ENCODE measurements at regions not wholly inside any gene's neighbourhood (a gene's known extent, or its start where the extent isn't known, plus 50 kb on each side); places are given as distances from the start of the nearest gene placed in this dataset.

DNA sequence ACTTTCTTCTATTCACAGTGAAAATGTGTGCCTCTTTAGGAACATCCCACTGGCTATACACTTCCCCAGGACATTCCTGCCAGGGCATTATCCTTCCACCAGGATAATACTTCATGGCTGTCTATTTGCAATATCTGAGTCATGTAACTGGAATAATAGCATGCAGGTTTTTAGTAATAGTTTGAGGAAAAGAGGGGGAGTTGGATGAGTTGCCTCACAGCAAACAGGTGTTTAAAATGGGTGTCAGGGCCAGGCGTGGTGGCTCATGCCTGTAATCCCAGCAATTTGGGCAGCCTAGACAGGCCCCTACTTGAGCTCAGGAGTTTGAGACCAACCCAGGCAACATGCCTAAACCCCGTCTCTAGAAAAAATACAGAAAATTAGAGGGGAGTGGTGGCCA lies 585.9 kb downstream of the DIPK2A start:
- Histone ChIP-seq H3K9me3 (ENCODE audit: control insufficient read depth in 4 of 4, low read length in 3 of 4) (no peaks in the 10 kb centered on the region), H3K9ac (ENCODE audit: low read depth in 1 of 2, low read length in 2 of 2) (no peak overlapping the region), H3K36me3 (ENCODE audit: control insufficient read depth in 4 of 4, insufficient read depth in 3 of 4, low read depth in 1 of 4, low read length in 3 of 4) (no peaks in the 10 kb centered on the region), H3K4me1 (ENCODE audit: control insufficient read depth in 4 of 4, insufficient read depth in 4 of 4, low read length in 3 of 4) (no peaks in the 10 kb centered on the region), H3K27me3 (ENCODE audit: control insufficient read depth in 4 of 4, insufficient read depth in 4 of 4, low read length in 3 of 4) (no peaks in the 10 kb centered on the region), H3K4me3 (ENCODE audit: low read depth in 1 of 3, low read length in 3 of 3) (no peak overlapping the region), H3K27ac (ENCODE audit: low read depth in 1 of 2, low read length in 2 of 2) (no peak overlapping the region)
- no peak for DNase-seq (ENCODE audit: low spot score)
- no peak for TF ChIP-seq REST (IDR thresholded peaks at IDR 0.05)
- TF ChIP-seq, protein P1, sequence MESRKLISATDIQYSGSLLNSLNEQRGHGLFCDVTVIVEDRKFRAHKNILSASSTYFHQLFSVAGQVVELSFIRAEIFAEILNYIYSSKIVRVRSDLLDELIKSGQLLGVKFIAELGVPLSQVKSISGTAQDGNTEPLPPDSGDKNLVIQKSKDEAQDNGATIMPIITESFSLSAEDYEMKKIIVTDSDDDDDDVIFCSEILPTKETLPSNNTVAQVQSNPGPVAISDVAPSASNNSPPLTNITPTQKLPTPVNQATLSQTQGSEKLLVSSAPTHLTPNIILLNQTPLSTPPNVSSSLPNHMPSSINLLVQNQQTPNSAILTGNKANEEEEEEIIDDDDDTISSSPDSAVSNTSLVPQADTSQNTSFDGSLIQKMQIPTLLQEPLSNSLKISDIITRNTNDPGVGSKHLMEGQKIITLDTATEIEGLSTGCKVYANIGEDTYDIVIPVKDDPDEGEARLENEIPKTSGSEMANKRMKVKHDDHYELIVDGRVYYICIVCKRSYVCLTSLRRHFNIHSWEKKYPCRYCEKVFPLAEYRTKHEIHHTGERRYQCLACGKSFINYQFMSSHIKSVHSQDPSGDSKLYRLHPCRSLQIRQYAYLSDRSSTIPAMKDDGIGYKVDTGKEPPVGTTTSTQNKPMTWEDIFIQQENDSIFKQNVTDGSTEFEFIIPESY (IDR thresholded peaks at IDR 0.05), result no peak
- TF ChIP-seq EGR1 (IDR thresholded peaks at IDR 0.05; ENCODE audit: low read depth in 2 of 2), result no peak
- no peak for TF ChIP-seq SP1 (IDR thresholded peaks at IDR 0.05)
- TF ChIP-seq, protein P2, sequence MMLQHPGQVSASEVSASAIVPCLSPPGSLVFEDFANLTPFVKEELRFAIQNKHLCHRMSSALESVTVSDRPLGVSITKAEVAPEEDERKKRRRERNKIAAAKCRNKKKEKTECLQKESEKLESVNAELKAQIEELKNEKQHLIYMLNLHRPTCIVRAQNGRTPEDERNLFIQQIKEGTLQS (IDR thresholded peaks at IDR 0.05), result no peak
- TF ChIP-seq HNF4G (IDR thresholded peaks at IDR 0.05), result no peak
- TF ChIP-seq FOXA1 (IDR thresholded peaks at IDR 0.05), result no peak
- TF ChIP-seq NR2F2 (IDR thresholded peaks at IDR 0.05), result no peak
- no peak for TF ChIP-seq HNF4A (conservative IDR thresholded peaks at IDR 0.05)
- no peak for TF ChIP-seq RAD21 (IDR thresholded peaks at IDR 0.05)
- TF ChIP-seq JUND (IDR thresholded peaks at IDR 0.05), result no peak
- 96% methylated on average over 2 of the region's 2 CpGs for WGBS

DNA sequence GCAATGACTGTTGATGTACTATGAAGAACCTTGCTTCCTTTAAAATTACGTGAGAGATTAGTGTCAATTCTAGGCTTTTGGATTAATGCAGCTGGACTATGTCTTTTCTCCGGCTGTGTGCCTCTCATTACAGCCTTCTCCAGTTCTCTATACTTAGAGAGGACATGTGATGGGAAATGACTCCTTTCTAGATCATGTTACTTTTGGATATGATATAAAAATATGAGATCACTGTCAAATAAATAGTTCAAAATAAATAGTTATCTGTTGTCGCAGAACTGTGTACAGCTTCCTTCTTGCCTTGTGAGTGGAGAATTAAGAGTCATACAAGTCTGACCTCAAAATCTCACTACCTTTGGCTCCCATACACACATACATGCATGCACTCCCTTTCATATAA lies 592.4 kb downstream of the DIPK2A start:
- Histone ChIP-seq H3K27ac (ENCODE audit: low read depth in 1 of 2, low read length in 2 of 2) (no peak overlapping the region), H3K9ac (ENCODE audit: low read depth in 1 of 2, low read length in 2 of 2) (no peak overlapping the region), H3K27me3 (ENCODE audit: control insufficient read depth in 4 of 4, insufficient read depth in 4 of 4, low read length in 3 of 4) (no peaks in the 10 kb centered on the region), H3K36me3 (ENCODE audit: control insufficient read depth in 4 of 4, insufficient read depth in 3 of 4, low read depth in 1 of 4, low read length in 3 of 4) (no peaks in the 10 kb centered on the region), H3K9me3 (ENCODE audit: control insufficient read depth in 4 of 4, low read length in 3 of 4) (no peaks in the 10 kb centered on the region), H3K4me1 (ENCODE audit: control insufficient read depth in 4 of 4, insufficient read depth in 4 of 4, low read length in 3 of 4) (no peaks in the 10 kb centered on the region), H3K4me3 (ENCODE audit: low read depth in 1 of 3, low read length in 3 of 3) (no peak overlapping the region)
- TF ChIP-seq EGR1 (IDR thresholded peaks at IDR 0.05; ENCODE audit: low read depth in 2 of 2), result no peak
- no peak for TF ChIP-seq HNF4A (conservative IDR thresholded peaks at IDR 0.05)
- TF ChIP-seq, protein P3, sequence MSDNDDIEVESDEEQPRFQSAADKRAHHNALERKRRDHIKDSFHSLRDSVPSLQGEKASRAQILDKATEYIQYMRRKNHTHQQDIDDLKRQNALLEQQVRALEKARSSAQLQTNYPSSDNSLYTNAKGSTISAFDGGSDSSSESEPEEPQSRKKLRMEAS (IDR thresholded peaks at IDR 0.05), result no peak
- no peak for TF ChIP-seq NR2F2 (IDR thresholded peaks at IDR 0.05)
- TF ChIP-seq HNF4G (IDR thresholded peaks at IDR 0.05), result no peak
- no peak for TF ChIP-seq TAF1 (conservative IDR thresholded peaks at IDR 0.05)
- no peak for DNase-seq (ENCODE audit: low spot score)
- 83% methylated on average over 3 of the region's 3 CpGs for WGBS

DNA sequence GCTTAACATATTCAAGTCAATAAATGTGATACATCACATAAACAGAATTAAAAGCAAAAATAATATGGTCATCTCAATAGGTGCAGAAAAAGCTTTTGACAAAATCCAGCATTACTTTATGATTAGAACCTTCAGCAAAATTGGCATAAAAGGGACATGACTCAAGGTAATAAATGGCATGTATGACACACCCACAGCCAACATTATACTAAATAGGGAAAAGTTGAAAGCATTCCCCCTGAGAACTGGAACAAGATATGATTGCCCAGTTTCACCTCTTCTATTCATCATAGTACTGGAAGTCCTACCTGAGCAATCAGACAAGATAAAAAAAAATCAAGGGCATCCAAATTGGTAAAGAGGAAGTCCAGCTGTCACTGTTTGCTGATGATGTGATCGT lies 594.7 kb downstream of the DIPK2A start:
- no peaks in the 10 kb centered on the region for H3K36me3 ChIP-seq (ENCODE audit: control insufficient read depth in 4 of 4, insufficient read depth in 3 of 4, low read depth in 1 of 4, low read length in 3 of 4)
- DNase-seq (ENCODE audit: low spot score), result no peak
- no peak overlapping the region for H3K27ac ChIP-seq (ENCODE audit: low read depth in 1 of 2, low read length in 2 of 2)
- H3K4me3 ChIP-seq (ENCODE audit: low read depth in 1 of 3, low read length in 3 of 3), result no peak overlapping the region
- no peaks in the 10 kb centered on the region for H3K27me3 ChIP-seq (ENCODE audit: control insufficient read depth in 4 of 4, insufficient read depth in 4 of 4, low read length in 3 of 4)
- 99% methylated on average over 1 of the region's 1 CpG for WGBS
- H3K9ac ChIP-seq (ENCODE audit: low read depth in 1 of 2, low read length in 2 of 2), result no peak overlapping the region
- H3K9me3 ChIP-seq (ENCODE audit: control insufficient read depth in 4 of 4, low read length in 3 of 4), result no peaks in the 10 kb centered on the region
- no peaks in the 10 kb centered on the region for H3K4me1 ChIP-seq (ENCODE audit: control insufficient read depth in 4 of 4, insufficient read depth in 4 of 4, low read length in 3 of 4)
- TF ChIP-seq REST (IDR thresholded peaks at IDR 0.05), result no peak
- no peak for TF ChIP-seq HNF4A (conservative IDR thresholded peaks at IDR 0.05)
- no peak for TF ChIP-seq RAD21 (IDR thresholded peaks at IDR 0.05)
- TF ChIP-seq FOXA2 (IDR thresholded peaks at IDR 0.05), result no peak
- TF ChIP-seq GABPA (IDR thresholded peaks at IDR 0.05 in 1 of 2, conservative IDR thresholded peaks at IDR 0.05 in 1 of 2), result no peak
- no peak for TF ChIP-seq RXRA (IDR thresholded peaks at IDR 0.05)
- TF ChIP-seq SP1 (IDR thresholded peaks at IDR 0.05), result no peak
- TF ChIP-seq, protein P3 (IDR thresholded peaks at IDR 0.05), result no peak
- TF ChIP-seq FOXA1 (IDR thresholded peaks at IDR 0.05), result no peak
- TF ChIP-seq TAF1 (conservative IDR thresholded peaks at IDR 0.05), result no peak
- TF ChIP-seq, protein P2 (IDR thresholded peaks at IDR 0.05), result no peak
